CD4-positive, alpha-beta T cell treated with Interleukin-4 for 1 hour (primary cell): ENCODE measurements at regions not wholly inside any gene's neighbourhood (a gene's known extent, or its start where the extent isn't known, plus 50 kb on each side); places are given as distances from the start of the nearest gene placed in this dataset.
"Not testable (repeated sequence)": the region's sequence is repeated elsewhere in the genome, so short reads cannot be mapped to it uniquely, and the experiment has no call there.

Experiments used
- DNase-seq, 2 donors: peaks; one replicate each; pipeline ENCODE4 v3.0.0-alpha.2; 2020 to 2022

DNA sequence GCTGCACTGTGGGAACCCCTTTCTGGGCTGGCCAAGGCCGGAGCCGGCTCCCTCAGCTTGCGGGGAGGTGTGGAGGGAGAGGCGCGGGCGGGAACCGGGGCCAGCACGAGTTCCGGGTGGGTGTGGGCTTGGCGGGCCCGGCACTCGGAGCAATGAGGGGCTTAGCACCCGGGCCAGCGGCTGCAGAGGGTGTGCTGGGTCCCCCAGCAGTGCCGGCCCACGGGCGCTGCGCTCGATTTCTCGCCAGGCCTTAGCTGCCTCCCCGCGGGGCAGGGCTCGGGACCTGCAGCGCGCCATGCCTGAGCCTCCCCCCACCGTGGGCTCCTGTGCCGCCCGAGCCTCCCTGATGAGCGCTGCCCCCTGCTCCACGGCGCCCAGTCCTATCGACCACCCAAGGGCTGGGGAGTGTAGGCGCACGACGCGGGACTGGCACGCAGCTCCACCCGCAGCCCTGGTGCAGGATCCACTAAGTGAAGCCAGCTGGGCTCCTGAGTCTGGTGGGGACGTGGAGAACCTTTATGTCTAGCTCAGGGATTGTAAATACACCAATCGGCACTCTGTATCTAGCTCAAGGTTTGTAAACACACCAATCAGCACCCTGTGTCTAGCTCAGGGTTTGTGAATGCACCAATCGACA is 180.8 kb upstream of the OTX2 start:
- not testable (repeated sequence) for DNase-seq

DNA sequence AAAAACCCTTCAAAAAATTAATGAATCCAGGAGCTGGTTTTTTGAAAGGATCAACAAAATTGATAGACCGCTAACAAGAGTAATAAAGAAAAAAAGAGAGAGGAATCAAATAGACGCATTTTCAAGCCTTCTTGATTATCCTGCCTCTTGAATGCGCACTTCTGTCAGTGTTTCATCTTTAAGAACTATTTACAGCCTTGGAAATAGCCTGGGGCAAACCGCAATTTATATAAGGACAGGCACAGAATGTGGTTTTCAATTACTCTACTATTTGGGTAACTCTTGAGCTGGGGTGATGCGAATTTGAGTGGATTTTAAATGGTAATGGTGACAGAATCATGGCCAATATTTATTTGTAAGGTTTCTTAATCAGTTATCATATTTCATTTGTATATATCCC is 179.1 kb upstream of the OTX2 start:
- DNase-seq, result no peak

DNA sequence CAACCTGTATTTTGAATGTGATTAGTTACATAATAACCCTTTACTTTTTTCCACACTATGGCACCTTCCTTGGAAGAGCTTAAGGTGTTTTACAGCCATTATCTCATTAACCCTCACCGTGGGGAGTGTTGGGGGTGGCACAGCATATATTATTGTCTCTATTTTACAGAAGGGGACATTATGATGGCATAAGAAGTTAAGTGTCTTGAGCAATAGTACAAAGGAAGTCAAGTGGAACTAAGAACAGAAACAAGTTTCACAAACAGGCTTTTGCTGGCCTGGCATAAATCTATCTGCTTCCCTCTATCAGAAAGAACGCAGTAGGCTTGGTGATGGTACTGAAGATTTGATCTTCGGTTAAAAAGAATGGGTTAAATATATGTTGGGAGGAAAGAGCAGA is 169.7 kb upstream of the OTX2 start:
- no peak for DNase-seq

DNA sequence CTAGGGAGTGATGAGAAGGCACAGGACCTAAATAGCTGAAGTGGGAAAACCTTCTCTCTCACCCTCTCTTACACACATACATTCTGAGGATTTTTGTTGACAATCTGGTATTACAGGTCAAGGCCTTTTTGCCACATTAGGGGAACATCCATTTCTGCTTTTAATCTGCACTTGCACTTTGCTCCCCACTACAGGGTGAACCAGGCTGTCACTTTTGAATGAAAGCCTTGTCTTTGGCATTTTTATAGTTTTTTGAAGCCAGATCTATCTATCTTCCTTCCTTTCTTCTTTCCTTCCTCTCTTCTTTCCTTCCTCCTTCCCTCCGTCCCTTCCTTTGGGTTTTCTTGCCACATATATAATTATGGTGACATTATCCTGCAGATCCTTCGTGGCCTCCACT is 165.9 kb upstream of the OTX2 start:
- no peak for DNase-seq

DNA sequence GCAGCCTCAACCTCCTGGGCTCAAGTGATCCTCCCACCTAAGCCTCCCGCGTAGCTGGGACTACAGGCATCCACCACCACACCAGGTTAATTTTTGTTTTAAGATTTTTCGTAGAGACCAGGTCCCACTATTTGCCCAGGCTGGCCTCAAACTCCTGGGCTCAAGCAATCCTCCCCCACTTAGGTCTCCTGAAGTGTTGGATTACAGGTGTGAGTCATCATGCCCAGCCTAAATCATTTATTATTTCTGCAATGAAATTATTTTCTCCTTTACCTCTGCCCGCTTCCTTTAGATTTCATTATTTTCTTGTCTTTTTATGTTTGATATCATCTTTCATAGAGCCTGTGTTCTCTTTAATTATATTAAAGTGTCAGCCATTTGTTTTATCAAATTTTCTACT is 165.2 kb upstream of the OTX2 start:
- no peak for DNase-seq

DNA sequence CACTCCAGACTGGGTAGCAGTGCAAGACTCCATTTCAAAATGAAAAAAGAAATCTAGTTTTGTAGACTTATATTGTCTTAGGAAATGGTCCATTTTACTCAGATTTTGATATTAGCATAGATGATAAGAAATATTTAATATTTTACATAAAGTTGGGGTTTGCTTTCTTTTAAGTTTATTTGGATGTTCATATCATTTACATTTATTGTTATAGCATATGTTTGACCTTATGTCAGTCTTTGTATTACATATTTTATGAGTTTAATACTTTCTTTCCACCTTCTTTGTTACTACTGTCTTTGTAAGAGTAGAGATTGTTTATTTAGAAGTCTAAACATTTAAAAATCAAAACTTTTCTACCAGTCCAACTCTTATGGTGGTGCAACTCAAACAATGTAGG is 162.7 kb upstream of the OTX2 start:
- no peak for DNase-seq

DNA sequence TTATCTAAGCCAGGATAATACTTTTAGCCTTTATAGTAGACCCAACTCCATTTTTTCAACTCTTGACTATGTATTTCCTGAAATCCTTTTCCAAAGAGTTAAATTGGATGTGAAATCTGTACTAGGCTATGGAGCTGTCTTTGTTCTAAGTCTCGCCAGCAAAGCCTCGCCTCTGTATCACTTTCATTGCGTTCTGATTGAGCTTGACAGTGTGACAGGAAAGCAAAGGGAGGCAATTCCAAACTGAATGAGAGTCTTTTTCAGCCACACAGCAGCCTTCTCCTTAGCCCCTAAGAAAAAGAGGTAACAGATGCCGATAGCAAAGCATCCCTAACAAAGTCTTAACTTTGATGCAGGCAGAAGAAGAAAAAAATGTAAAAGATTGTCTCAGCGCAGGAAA is 154.6 kb upstream of the OTX2 start:
- DNase-seq, result no peak

DNA sequence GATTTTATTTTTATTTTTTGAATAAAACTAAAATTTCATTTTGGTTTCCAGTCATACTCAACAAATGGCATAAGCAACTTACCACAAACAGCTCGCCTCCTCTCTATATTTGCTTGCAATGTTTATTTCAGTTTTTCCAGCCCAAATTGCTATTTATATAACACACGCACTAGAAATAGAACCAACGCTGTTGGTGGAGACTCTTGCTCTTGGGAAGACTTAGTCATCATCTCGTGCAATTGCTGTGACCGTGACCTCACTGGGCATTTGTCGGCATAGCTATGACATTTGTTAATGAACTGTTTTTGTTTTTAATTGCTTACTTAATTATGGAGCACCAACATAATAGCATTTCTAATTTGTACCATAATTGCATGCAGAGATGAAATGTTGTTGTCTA is 153.1 kb upstream of the OTX2 start:
- no peak for DNase-seq

DNA sequence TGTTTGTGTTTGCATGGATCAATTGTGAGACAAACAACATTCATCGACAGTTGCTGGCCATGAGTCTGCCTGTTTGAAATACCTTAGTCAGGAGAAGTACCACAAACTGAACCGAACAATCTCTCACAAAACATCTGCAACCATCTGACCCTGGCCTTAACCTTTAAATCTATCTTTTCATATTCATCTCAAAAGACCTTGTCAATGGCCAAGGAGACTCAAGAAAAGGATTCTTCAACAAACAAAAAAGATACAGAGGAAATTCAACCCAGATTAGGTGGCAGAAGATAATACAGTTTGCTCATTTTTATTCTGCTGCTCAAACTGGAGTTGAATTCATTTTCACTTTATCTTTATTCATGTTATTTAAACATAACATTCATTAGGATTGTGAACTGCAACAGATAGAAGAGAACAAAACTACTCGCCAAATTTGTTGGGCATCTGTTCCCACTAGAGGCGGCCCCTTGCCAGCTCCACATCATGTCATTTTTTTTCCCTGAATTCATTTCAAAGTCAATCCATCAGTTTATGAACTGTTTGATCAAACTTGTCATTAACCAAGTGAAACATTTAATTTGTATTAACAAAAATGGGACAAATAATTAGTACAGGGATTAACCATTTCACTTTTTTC is 152.3 kb upstream of the OTX2 start:
- no peak for DNase-seq

DNA sequence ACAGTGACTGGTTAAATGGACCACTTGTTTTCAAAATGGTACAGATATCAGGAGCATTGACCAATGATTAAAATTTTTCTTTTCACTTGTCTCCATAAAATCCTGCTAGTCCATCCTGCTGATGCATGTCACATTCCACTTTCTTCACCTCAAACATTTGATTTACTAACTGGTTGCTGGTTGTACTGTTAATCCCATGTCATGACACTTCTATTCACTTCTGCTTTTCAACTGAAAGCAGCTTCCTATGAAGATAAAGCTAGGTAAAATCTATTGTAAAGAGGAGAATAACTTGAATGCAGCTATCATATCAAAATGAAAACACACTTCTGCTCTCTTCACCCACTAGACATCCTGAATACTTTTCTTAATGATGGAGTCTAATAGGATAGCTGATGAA is 149.6 kb upstream of the OTX2 start:
- DNase-seq, result no peak

DNA sequence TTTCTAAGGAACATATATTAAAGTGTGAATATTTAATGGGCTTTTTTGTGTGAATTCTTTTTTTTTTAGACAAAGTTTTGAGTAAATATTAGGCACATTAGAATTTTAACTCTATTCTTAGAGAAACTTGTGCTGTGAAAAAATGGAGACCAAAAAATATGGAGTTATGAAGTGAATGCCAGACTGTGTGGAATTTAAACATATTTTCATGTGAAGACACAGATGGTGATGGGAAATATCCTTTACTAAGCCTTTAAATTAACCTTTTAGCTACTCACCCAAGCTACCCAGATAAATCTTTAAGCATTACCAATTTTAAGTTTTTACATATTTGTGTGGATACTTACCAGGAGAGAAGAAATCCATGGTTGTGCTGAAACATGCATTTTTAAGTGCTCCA is 148.8 kb upstream of the OTX2 start:
- no peak for DNase-seq

DNA sequence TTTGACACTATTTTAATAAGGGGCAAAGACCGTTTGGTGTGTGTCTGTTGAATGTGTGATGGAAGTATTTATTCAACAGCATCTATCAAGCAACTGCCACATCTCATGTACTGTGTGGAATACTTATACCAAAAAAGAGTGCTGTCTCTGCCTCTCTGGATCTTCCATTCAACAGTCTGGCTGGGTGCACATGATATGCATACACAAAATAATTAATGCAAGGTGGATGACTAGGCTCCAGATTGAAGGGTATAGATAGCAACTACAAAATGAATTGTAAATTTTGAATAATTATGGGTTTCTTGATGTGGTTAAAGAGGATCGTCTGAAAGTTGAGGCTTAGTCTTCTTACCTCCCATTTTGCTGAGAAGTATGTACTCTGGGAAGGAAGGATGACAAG is 145.9 kb upstream of the OTX2 start:
- no peak for DNase-seq

DNA sequence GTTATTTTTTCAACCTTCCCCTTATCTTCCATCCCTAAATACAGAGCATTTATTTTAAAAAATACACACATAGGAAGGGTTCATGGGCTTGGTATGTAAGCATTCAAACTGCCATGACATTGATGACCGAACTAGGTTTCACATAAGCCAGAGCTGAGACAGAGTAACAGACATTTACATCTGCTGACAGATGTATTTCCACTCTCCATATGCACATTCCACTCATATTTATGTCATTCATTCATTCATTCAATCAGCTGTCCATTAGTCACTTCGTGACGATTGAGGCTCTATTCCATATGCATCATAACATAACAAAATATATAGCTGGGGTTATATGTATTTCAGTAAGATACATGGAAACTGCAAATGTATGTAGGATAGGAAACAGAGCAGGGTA is 145.5 kb upstream of the OTX2 start:
- no peak for DNase-seq

DNA sequence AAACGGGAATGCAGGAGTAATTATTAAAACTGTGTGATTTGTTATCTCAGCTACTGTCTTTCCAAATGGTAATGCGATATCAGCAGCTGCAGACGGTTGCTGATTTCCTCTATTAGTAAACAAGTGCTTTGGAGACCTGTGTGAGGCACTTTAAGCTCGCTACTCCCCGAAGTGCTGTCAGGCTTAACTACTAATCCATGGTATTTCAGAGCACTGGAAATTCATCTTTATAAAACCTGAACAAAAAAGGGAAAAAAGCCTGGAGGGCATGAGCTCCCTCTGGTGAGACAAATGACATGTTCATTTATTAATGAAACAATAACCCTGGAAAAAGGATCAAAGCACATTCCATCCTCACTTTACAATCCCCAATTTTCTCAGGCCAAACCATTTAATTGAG is 143.6 kb upstream of the OTX2 start:
- DNase-seq, result no peak

DNA sequence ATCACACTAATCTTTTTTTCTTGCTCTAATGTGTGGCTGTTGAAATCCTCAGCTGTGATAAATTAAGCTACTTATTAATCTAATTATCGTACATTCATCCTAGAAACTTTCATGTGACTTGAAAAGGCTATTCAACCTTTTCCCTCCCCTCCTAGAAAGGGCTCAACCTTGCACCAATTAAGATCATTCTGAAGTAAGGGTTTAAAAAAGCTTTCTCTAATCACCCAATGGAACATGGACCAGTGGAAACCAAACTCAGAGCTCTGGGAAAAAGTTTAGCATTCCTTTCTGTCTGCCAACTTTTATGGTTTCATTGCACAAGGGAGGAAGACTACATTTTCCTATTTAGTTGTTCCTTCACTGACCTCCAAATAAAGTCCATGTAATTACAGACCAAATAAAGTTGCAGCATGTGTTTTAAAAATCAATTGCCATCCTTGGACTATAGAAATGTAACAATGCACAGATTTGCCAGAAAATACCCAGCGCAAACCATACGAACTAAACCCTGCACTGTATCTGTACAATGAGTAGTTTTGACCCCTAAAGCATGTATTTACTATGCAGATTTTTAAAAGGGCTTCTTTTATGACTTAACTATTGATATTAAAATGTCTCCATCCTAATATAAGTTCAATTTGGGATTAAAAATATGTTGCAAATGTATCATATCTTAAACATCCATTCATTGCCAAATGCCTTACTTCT is 142.6 kb upstream of the OTX2 start:
- DNase-seq, result no peak

DNA sequence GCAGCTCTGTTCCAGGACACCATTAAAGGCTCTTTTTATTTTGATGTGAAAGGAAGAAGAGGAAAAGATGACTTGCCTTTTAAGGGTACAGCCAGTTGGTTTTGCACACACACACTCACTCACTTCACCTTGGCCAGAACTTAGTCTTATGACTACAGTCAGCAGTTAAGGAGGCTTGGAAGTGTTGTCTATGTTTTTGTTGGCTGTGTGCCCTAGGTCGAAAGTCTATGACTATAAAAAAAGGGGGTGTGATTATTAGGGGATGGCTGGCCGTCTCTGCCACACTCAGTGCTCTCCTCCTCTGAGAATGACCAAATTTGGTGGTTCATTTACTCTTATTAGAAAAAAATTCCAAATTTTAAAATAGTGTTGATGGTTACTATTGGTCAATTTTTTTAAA is 139.5 kb upstream of the OTX2 start:
- no peak for DNase-seq

DNA sequence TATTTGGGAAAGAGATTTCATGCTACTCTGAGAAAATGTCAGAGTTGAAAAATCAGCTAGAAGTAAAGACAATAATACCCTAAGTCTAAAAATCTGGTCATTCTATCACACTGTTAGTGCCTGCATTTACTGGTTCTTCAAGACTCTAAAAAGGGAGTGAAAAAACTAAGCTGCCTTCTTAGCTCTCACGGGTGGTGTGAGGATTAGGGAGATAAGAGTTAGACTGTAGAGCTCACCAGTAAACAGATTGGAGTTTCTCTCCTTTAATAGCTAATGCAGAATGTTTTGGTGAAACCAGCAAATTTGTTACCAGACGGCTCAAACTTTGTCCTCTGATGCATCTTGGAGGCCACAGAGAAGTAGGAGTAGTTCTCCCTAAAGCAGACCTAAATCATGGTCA is 135.0 kb upstream of the OTX2 start:
- DNase-seq, result no peak

DNA sequence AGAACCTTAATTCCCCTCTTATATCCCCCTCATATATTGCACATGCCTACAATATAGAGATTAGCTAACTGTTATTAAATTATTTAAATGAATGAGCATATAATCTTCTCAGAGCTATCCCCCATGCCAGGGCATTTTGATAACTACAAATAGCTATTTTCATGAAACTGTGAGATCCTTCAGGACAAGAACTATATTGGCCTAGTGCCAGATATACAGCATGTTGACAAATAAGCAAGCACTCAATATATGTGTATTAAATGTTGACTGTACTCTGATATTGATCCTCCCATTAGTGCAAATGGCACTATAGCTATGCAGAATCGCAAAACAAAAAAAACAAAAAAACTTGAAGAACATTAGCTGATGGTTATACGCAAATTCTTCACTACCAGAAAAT is 134.1 kb upstream of the OTX2 start:
- DNase-seq, result no peak

DNA sequence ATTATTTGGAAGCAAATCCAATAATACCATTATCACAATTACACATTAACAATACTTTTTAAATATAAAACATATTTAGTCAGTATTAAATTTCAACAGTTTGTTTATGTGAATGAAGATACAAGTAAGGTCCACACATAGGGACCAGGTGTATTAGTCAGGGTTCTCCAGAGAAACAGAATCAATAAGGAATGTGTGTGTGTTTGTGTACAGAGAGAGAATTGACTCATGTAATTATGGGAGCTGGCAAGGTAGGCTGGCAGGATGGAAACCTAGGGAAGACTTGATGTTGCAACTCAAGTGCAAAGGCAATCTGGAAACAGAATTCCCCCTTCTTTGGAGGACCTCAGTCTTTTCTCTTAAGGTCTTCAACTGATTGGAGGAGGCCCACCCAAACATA is 123.2 kb upstream of the OTX2 start:
- DNase-seq, result no peak

DNA sequence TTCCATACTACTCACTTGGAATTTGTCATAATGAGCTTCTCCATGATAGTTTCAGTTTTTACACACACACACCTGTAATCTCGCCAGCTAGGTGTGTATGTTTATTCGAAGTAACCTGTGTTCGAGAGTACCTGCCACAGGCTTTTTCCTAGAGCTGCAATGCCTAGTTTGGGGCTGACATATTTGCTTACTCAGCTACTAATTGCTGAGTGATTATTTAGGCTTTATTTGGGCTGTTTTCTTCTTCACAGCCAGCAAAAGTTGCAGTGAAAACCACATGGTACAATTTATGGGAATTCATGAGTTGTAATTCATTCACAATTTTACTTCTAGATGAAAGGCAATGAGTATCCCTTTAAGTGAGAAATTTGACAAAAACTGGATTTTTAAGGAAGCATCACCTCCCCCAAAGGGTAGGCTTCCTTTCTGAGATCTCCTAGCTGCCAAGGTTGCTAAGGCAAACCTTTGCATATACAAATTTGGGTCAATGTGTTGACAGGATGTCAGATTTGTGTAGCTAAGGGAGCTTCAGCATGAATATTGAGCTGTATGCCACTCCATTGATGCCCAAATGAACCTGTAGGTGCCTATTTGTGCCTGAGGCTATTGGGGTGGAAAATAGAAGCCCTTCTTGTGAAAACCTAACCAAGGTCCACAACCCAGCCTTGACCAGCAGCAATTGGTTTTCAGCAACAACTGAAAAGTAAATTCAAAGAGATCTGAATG is 108.7 kb upstream of the OTX2 start:
- no peak for DNase-seq

DNA sequence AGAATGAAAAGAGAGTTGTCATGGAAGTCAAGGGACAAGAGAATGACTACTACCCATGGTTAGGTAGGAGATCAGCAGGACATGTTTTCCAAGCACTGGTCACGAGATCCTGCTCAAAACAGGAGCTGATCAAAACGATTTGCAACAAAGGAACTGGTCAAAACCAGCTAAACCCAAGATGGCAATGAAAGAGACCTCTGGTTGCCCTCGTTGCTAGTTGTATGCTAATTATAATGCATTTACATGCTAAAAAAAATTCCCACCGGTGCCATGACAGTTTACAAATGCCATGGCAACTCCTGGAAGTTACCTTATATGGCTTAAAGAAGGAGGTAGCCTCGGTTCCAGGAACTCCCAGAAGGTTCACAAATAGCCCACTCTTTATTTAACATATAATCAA is 95.0 kb upstream of the OTX2 start:
- no peak for DNase-seq

DNA sequence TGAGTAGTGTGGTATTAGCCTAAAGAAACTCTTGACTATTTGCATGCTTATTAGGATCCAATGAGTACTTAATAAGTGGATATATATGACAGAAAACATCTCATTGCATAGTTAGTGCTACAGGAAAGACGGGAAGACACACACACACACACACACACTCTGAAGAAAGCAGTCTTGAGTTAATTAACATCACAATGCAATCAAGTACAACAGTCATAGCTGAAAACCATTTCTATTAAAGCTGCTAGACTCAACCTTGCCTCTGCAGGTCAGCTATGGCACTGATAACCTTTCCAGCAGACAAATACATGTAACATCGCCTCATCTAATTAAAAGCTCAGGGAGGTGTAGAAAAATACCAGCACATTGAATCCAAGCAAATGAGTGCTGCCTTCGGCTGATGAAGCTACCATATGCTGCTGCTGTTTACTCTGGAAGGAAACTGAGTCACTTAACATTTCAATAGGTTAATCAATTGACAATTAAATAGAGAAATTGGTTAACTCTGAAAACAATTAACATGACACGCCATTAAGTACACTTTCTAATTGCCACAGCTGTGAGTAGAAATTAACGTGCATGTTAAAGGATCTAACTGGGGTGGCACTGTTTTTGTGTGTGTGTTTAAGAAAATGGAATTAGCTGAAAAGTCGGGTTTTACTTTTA is 93.2 kb upstream of the OTX2 start:
- DNase-seq, result no peak

DNA sequence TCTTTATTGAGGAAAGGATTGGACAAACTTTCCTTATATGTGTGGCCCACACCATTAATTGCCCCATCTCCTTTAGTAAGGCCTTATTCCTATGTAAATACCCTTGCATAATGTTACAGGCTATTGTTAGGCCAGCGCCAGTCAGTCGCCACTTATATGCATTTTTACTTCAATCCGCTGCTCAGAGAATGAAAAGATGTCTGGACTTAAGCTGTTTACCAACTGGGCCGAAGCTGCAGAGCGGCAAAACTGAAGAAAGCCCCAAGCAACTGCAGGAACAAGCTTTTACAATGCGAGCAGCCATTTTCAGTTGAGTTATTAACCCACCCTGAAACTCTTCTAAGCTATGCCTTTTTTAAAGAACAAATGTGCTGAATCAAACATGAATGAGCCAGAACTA is 92.1 kb upstream of the OTX2 start:
- no peak for DNase-seq

DNA sequence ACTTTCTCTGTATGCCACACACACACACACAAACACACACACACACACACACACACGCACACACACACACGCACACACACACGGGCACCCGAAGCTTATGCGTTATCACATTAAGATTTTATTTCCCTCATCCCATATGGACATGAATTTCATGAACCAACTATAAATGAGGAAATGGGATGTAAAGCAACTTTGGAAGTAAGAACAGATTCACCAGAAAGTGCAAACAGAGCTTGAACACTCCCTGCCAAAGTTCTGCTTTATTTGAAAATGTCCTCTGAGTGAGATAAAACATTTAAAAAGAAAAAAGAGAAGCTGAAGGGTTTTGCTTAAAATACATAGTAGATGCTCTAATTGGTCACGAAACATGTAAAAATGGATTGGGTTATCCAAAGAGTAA is 90.4 kb upstream of the OTX2 start:
- no peak for DNase-seq
